ENCODE measurements at regions not wholly inside any gene's neighbourhood (a gene's known extent, or its start where the extent isn't known, plus 50 kb on each side); places are given as distances from the start of the nearest gene placed in this dataset.

DNA sequence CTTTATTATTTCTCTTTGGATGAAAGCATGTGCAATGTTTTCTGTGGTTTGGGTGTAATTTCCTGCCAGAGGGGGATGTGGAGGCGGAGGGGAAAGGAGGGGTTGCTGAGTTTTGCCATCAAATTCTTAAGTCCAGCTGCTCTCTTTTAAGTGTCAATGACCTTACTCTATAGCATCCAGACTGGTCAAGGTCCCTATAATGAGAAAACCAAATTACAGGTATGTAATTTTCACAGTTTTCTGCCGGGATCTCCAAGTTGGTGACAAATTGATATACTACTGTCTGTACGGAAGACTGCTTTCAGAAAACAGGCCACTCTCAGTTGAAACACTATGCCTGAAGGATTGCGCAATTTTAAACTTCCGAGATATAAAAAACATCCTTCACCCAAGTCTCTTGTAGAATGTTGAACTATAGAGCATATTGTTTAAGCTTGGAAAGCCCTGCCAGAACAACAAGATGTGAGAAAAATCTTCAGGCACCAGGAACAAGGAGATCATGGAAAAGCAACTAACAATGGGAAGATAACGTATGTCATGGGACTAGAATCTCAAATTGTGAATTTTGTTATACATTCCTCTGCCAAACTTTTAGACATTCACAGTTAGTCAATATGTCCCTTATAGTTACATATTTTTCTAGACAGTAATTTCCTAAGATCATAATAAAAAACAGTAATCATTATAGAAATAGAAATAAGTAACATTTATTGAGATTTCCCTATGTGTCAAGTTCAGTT, 300.7 kb upstream of the SATB1 start:
- Histone ChIP-seq H4K20me1 (ENCODE audit: insufficient read depth, low read length) (no peaks in the 10 kb centered on the region), H3K79me2 (ENCODE audit: insufficient read depth, low read length) (no peaks in the 10 kb centered on the region), H2AFZ (ENCODE audit: low read depth, low read length) (peak overlapping the region; percentile 49; the same call in 1 of the 2 replicates), H3K4me1 (ENCODE audit: insufficient read depth, low read length) (peaks cover 45% of the 10 kb centered on the region), H3K27me3 (ENCODE audit: insufficient read depth, low read length, poor library complexity) (no peaks in the 10 kb centered on the region), H3K4me3 (ENCODE audit: low read depth in 1 of 2, low read length in 2 of 2) (peak overlapping the region in 1 of 2 experiments; percentile 39; a peak in 2 of 4 replicates), H3K4me2 (ENCODE audit: insufficient read depth, low read length) (peak overlapping the region; percentile 61), H3K9me3 (ENCODE audit: insufficient read depth, low read length, severe bottlenecking) (no peaks in the 10 kb centered on the region), H3K36me3 (ENCODE audit: insufficient read depth, low read length) (no peaks in the 10 kb centered on the region), H3K9ac (ENCODE audit: low read depth, low read length) (peak overlapping the region; percentile 33), H3K27ac (ENCODE audit: low read length) (peak overlapping the region; percentile 82)
- TF ChIP-seq EZH2 (IDR thresholded peaks at IDR 0.05; ENCODE audit: borderline replicate concordance, low read depth, low read length, severe bottlenecking): no peak
- TF ChIP-seq, protein P1, sequence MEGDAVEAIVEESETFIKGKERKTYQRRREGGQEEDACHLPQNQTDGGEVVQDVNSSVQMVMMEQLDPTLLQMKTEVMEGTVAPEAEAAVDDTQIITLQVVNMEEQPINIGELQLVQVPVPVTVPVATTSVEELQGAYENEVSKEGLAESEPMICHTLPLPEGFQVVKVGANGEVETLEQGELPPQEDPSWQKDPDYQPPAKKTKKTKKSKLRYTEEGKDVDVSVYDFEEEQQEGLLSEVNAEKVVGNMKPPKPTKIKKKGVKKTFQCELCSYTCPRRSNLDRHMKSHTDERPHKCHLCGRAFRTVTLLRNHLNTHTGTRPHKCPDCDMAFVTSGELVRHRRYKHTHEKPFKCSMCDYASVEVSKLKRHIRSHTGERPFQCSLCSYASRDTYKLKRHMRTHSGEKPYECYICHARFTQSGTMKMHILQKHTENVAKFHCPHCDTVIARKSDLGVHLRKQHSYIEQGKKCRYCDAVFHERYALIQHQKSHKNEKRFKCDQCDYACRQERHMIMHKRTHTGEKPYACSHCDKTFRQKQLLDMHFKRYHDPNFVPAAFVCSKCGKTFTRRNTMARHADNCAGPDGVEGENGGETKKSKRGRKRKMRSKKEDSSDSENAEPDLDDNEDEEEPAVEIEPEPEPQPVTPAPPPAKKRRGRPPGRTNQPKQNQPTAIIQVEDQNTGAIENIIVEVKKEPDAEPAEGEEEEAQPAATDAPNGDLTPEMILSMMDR (IDR thresholded peaks at IDR 0.05; ENCODE audit: borderline replicate concordance, extremely low read depth, low read length, poor library complexity, severe bottlenecking): no peak
- ATAC-seq (ENCODE audit: insufficient read depth, low read depth) (peak; percentile 85), DNase-seq (peak; percentile 57)

DNA sequence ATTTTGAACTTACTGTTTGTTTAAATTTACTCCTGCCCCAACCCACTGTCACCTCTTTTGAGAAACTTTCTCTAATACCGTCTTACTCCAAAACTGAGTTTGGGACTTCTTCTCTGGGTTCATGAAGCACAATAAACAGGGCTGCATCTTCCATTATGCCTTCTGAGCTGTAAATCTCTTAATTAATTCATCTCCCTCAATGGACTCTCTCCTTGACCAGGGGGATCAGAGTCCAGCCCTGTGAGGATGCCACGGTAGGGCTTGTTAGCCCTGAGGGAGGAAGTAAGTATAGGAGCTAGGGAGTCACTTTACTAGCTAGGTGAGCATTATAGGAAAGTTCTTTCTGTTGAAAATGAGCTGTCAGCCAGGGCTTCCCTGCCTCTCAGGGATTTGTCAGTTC, 299.3 kb upstream of the SATB1 start:
- Histone ChIP-seq H3K9ac (ENCODE audit: low read depth, low read length) (no peak overlapping the region), H3K36me3 (ENCODE audit: insufficient read depth, low read length) (no peaks in the 10 kb centered on the region), H3K27me3 (ENCODE audit: insufficient read depth, low read length, poor library complexity) (no peaks in the 10 kb centered on the region), H3K27ac (ENCODE audit: low read length) (peak overlapping the region; percentile 82), H3K4me1 (ENCODE audit: insufficient read depth, low read length) (peaks cover 45% of the 10 kb centered on the region), H3K4me3 (ENCODE audit: low read depth in 1 of 2, low read length in 2 of 2) (no peak overlapping the region), H3K9me3 (ENCODE audit: insufficient read depth, low read length, severe bottlenecking) (no peaks in the 10 kb centered on the region), H4K20me1 (ENCODE audit: insufficient read depth, low read length) (no peaks in the 10 kb centered on the region), H3K79me2 (ENCODE audit: insufficient read depth, low read length) (no peaks in the 10 kb centered on the region), H3K4me2 (ENCODE audit: insufficient read depth, low read length) (no peak overlapping the region), H2AFZ (ENCODE audit: low read depth, low read length) (0 out of 2 replicates have a peak overlapping the region, but pooled peaks have one; percentile 21)
- ATAC-seq (ENCODE audit: insufficient read depth, low read depth) (no peak), DNase-seq (no peak)
- TF ChIP-seq, protein P1 (IDR thresholded peaks at IDR 0.05; ENCODE audit: borderline replicate concordance, extremely low read depth, low read length, poor library complexity, severe bottlenecking): no peak
- TF ChIP-seq EZH2 (IDR thresholded peaks at IDR 0.05; ENCODE audit: borderline replicate concordance, low read depth, low read length, severe bottlenecking): no peak

DNA sequence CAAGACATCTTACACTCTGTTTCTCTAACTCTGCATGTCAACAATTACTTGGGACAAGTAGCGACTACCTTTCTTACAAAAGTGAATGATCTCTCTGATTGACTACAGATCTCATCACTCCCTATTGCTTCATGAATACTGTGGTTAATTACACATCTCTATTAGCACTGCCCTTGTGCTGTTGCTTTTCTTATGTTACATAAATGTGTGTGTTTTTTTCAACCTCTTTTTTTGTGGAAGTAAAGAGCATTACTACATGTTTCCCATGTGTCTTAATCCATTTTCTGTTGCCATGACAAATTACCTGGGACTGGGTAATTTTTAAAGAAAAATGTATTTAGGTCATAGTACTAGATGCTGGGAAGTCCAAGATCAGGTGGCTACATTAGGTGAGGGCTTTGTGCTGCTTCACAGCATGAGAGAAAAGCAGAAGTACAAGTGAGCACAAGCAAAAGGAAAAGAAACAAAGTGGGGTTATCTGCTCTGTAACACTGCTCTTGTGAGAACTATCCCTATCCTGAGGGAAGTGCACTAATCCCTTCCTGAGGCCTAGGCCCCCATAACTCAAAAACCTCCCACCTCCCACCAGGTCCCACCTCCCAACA, 298.2 kb upstream of the SATB1 start:
- H3K4me1 ChIP-seq (ENCODE audit: insufficient read depth, low read length): peaks cover 45% of the 10 kb centered on the region
- no peak overlapping the region for H3K4me2 ChIP-seq (ENCODE audit: insufficient read depth, low read length)
- no peak overlapping the region for H3K4me3 ChIP-seq (ENCODE audit: low read depth in 1 of 2, low read length in 2 of 2)
- H4K20me1 ChIP-seq (ENCODE audit: insufficient read depth, low read length): no peaks in the 10 kb centered on the region
- DNase-seq (no peak), ATAC-seq (ENCODE audit: insufficient read depth, low read depth) (no peak)
- H2AFZ ChIP-seq (ENCODE audit: low read depth, low read length): no peak overlapping the region
- no peaks in the 10 kb centered on the region for H3K27me3 ChIP-seq (ENCODE audit: insufficient read depth, low read length, poor library complexity)
- H3K36me3 ChIP-seq (ENCODE audit: insufficient read depth, low read length): no peaks in the 10 kb centered on the region
- no peak for TF ChIP-seq EZH2 (IDR thresholded peaks at IDR 0.05; ENCODE audit: borderline replicate concordance, low read depth, low read length, severe bottlenecking)
- TF ChIP-seq, protein P1 (IDR thresholded peaks at IDR 0.05; ENCODE audit: borderline replicate concordance, extremely low read depth, low read length, poor library complexity, severe bottlenecking): no peak
- H3K27ac ChIP-seq (ENCODE audit: low read length): peak overlapping the region; percentile 8; the same call in 1 of the 2 replicates
- H3K9me3 ChIP-seq (ENCODE audit: insufficient read depth, low read length, severe bottlenecking): no peaks in the 10 kb centered on the region
- H3K9ac ChIP-seq (ENCODE audit: low read depth, low read length): no peak overlapping the region
- no peaks in the 10 kb centered on the region for H3K79me2 ChIP-seq (ENCODE audit: insufficient read depth, low read length)

Measured in DND-41 (cell line).